GF-D8 (cell line): ENCODE measurements at regions not wholly inside any gene's neighbourhood (a gene's known extent, or its start where the extent isn't known, plus 50 kb on each side); places are given as distances from the start of the nearest gene placed in this dataset.

Experiments
- DNase-seq: peaks from one replicate; lab custom pipeline; 2025; lab: John Stamatoyannopoulos, UW

GRCh38 chr1:222171005-222171404 lies 376.9 kb downstream of the HHIPL2 start:
- no peak for DNase-seq

GRCh38 chr1:222168621-222169020 lies 379.3 kb downstream of the HHIPL2 start:
- DNase-seq: no peak

GRCh38 chr1:222167896-222168295 lies 380.0 kb downstream of the HHIPL2 start:
- DNase-seq: no peak

- no peak for DNase-seq
Measured at GRCh38 chr1:222167111-222167510, 380.8 kb downstream of the HHIPL2 start.

GRCh38 chr1:222165629-222166028 lies 382.3 kb downstream of the HHIPL2 start:
- DNase-seq: no peak

GRCh38 chr1:222163895-222164294 lies 384.0 kb downstream of the HHIPL2 start:
- no peak for DNase-seq

GRCh38 chr1:222161676-222162075 lies 386.2 kb downstream of the HHIPL2 start:
- no peak for DNase-seq

GRCh38 chr1:222157612-222158011 lies 390.3 kb downstream of the HHIPL2 start:
- no peak for DNase-seq

GRCh38 chr1:222140206-222140605 lies 398.3 kb upstream of the DUSP10 start:
- DNase-seq: no peak

- no peak for DNase-seq
Measured at GRCh38 chr1:222138095-222138494, 396.2 kb upstream of the DUSP10 start.

- no peak for DNase-seq
Measured at GRCh38 chr1:222136869-222137268, 395.0 kb upstream of the DUSP10 start.

- no peak for DNase-seq
Measured at GRCh38 chr1:222129041-222129440, 387.2 kb upstream of the DUSP10 start.

- no peak for DNase-seq
Measured at GRCh38 chr1:222127526-222128152, 385.8 kb upstream of the DUSP10 start.

GRCh38 chr1:222127096-222127495 lies 385.2 kb upstream of the DUSP10 start:
- DNase-seq: no peak

GRCh38 chr1:222126052-222126451 lies 384.2 kb upstream of the DUSP10 start:
- no peak for DNase-seq

GRCh38 chr1:222124602-222125001 lies 382.7 kb upstream of the DUSP10 start:
- no peak for DNase-seq

- no peak for DNase-seq
Measured at GRCh38 chr1:222123111-222123510, 381.2 kb upstream of the DUSP10 start.

GRCh38 chr1:222117809-222118208 lies 375.9 kb upstream of the DUSP10 start:
- DNase-seq: no peak

GRCh38 chr1:222114536-222115156 lies 372.8 kb upstream of the DUSP10 start:
- no peak for DNase-seq

- DNase-seq: no peak
Measured at GRCh38 chr1:222109836-222110235, 367.9 kb upstream of the DUSP10 start.

- DNase-seq: no peak
Measured at GRCh38 chr1:222107975-222108374, 366.1 kb upstream of the DUSP10 start.

GRCh38 chr1:222107267-222107666 lies 365.4 kb upstream of the DUSP10 start:
- DNase-seq: no peak

- no peak for DNase-seq
Measured at GRCh38 chr1:222106377-222106776, 364.5 kb upstream of the DUSP10 start.

- DNase-seq: no peak
Measured at GRCh38 chr1:222105861-222106260, 364.0 kb upstream of the DUSP10 start.
